ENCODE measurements at regions not wholly inside any gene's neighbourhood (a gene's known extent, or its start where the extent isn't known, plus 50 kb on each side); places are given as distances from the start of the nearest gene placed in this dataset.

DNA sequence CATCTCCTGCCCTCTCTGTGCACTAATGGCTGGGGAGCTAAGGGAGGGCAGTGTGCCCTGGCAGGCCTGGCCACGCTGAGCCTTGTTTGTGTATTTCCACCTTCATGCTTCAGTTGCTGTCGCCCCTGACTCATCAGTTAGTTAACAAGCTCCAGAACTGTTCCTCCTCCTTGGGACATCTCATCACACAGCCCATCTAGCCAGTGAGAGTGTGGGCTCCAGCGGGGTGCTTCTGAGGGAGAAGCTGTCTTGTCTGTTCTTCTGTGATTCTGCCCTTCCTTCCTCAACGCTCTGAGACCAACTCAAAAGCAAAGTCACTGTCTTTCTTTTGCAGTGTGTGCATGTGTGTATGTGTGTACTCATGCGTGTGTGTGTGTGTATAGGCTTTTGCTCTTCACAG lies 58.3 kb upstream of the CPEB4 start (continued):
- TF ChIP-seq, protein P1, sequence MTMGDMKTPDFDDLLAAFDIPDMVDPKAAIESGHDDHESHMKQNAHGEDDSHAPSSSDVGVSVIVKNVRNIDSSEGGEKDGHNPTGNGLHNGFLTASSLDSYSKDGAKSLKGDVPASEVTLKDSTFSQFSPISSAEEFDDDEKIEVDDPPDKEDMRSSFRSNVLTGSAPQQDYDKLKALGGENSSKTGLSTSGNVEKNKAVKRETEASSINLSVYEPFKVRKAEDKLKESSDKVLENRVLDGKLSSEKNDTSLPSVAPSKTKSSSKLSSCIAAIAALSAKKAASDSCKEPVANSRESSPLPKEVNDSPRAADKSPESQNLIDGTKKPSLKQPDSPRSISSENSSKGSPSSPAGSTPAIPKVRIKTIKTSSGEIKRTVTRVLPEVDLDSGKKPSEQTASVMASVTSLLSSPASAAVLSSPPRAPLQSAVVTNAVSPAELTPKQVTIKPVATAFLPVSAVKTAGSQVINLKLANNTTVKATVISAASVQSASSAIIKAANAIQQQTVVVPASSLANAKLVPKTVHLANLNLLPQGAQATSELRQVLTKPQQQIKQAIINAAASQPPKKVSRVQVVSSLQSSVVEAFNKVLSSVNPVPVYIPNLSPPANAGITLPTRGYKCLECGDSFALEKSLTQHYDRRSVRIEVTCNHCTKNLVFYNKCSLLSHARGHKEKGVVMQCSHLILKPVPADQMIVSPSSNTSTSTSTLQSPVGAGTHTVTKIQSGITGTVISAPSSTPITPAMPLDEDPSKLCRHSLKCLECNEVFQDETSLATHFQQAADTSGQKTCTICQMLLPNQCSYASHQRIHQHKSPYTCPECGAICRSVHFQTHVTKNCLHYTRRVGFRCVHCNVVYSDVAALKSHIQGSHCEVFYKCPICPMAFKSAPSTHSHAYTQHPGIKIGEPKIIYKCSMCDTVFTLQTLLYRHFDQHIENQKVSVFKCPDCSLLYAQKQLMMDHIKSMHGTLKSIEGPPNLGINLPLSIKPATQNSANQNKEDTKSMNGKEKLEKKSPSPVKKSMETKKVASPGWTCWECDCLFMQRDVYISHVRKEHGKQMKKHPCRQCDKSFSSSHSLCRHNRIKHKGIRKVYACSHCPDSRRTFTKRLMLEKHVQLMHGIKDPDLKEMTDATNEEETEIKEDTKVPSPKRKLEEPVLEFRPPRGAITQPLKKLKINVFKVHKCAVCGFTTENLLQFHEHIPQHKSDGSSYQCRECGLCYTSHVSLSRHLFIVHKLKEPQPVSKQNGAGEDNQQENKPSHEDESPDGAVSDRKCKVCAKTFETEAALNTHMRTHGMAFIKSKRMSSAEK (CRISPR knock-in tag; IDR thresholded peaks at IDR 0.05; ENCODE audit: borderline replicate concordance): no peak
- TF ChIP-seq PRRX2 (CRISPR knock-in tag; IDR thresholded peaks at IDR 0.05): no peak
- no peak for TF ChIP-seq CREM (CRISPR knock-in tag; IDR thresholded peaks at IDR 0.05)
- no peak for TF ChIP-seq MXD4 (CRISPR knock-in tag; IDR thresholded peaks at IDR 0.05; ENCODE audit: borderline replicate concordance)
- no peak for TF ChIP-seq MYBL2 (CRISPR knock-in tag; IDR thresholded peaks at IDR 0.05)
- TF ChIP-seq, protein P2, sequence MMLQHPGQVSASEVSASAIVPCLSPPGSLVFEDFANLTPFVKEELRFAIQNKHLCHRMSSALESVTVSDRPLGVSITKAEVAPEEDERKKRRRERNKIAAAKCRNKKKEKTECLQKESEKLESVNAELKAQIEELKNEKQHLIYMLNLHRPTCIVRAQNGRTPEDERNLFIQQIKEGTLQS (CRISPR knock-in tag; conservative IDR thresholded peaks at IDR 0.05): no peak
- TF ChIP-seq, protein P3, sequence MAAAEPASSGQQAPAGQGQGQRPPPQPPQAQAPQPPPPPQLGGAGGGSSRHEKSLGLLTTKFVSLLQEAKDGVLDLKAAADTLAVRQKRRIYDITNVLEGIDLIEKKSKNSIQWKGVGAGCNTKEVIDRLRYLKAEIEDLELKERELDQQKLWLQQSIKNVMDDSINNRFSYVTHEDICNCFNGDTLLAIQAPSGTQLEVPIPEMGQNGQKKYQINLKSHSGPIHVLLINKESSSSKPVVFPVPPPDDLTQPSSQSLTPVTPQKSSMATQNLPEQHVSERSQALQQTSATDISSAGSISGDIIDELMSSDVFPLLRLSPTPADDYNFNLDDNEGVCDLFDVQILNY (CRISPR knock-in tag; IDR thresholded peaks at IDR 0.05): no peak

DNA sequence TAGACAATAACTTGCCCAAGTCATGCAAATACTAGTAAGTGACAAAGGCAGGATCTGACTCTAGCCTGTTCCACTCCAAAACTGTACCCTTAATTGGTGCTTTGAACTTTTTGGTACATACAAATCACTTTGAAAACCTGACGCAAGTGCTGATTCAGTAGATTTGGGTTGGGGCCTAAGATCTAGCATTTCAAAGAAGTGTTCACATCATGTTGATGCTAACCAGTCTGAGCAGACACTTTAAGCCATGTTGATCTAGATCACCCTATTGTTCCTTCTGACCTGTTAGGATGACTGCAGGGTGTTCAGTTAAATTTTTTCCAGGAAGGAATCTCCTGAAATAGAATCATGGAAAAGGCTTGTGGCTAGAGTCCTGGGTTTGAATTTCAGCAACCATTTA lies 57.7 kb upstream of the CPEB4 start:
- peaks cover 6% of the 10 kb centered on the region for H3K36me3 Mint-ChIP-seq
- H3K4me3 Mint-ChIP-seq: no peak overlapping the region
- no peak for DNase-seq (ENCODE audit: low spot score)
- TF ChIP-seq, protein P1 (CRISPR knock-in tag; IDR thresholded peaks at IDR 0.05; ENCODE audit: borderline replicate concordance): no peak
- TF ChIP-seq CBFB (CRISPR knock-in tag; IDR thresholded peaks at IDR 0.05; ENCODE audit: low read depth) (no peak), ZNF317 (CRISPR knock-in tag; IDR thresholded peaks at IDR 0.05; ENCODE audit: borderline replicate concordance, low read depth) (no peak), NFYB (CRISPR knock-in tag; conservative IDR thresholded peaks at IDR 0.05; ENCODE audit: low read depth) (no peak), EMX1 (CRISPR knock-in tag; IDR thresholded peaks at IDR 0.05) (no peak), ATF1 (CRISPR knock-in tag; IDR thresholded peaks at IDR 0.05) (no peak), ZNF121 (CRISPR knock-in tag; IDR thresholded peaks at IDR 0.05) (no peak), ZNF671 (CRISPR knock-in tag; IDR thresholded peaks at IDR 0.05) (no peak)
- TF ChIP-seq, protein P4, sequence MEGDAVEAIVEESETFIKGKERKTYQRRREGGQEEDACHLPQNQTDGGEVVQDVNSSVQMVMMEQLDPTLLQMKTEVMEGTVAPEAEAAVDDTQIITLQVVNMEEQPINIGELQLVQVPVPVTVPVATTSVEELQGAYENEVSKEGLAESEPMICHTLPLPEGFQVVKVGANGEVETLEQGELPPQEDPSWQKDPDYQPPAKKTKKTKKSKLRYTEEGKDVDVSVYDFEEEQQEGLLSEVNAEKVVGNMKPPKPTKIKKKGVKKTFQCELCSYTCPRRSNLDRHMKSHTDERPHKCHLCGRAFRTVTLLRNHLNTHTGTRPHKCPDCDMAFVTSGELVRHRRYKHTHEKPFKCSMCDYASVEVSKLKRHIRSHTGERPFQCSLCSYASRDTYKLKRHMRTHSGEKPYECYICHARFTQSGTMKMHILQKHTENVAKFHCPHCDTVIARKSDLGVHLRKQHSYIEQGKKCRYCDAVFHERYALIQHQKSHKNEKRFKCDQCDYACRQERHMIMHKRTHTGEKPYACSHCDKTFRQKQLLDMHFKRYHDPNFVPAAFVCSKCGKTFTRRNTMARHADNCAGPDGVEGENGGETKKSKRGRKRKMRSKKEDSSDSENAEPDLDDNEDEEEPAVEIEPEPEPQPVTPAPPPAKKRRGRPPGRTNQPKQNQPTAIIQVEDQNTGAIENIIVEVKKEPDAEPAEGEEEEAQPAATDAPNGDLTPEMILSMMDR (IDR thresholded peaks at IDR 0.05): no peak
- ChIA-PET CTCF (interaction anchor here (0.6 kb wide), 1 partner anchor 96 kb away, joined by 3 read pairs; no protein-coding TSS in a partner anchor), POLR2A (no interaction called here)
- H3K9me3 Mint-ChIP-seq: peaks cover 17% of the 10 kb centered on the region
- peaks cover 8% of the 10 kb centered on the region for H3K4me1 Mint-ChIP-seq
- no peaks in the 10 kb centered on the region for H3K27me3 Mint-ChIP-seq (ENCODE audit: low read depth)
- H3K27ac Mint-ChIP-seq: no peak overlapping the region
- no peak for ATAC-seq

All from WTC11 (cell line).